NCI-H524 treated with DMSO at 0.1 percent for 48 hours (cell line): ENCODE measurements at regions not wholly inside any gene's neighbourhood (a gene's known extent, or its start where the extent isn't known, plus 50 kb on each side); places are given as distances from the start of the nearest gene placed in this dataset.
"Not testable (repeated sequence)": the region's sequence is repeated elsewhere in the genome, so short reads cannot be mapped to it uniquely, and the experiment has no call there.

ENCODE experiments used
- DNase-seq: peaks from one replicate; lab custom pipeline; 2025; lab: John Stamatoyannopoulos, UW

- peak; percentile 68 for DNase-seq
Measured at GRCh38 chr14:22386924-22387775, 201.9 kb downstream of the DAD1 start.

- no peak for DNase-seq
Measured at GRCh38 chr14:22384974-22385526, 204.0 kb downstream of the DAD1 start.

GRCh38 chr14:22384167-22384549 lies 204.9 kb downstream of the DAD1 start:
- DNase-seq, result no peak

GRCh38 chr14:22383515-22384166 lies 205.4 kb downstream of the DAD1 start:
- no peak for DNase-seq

- DNase-seq, result no peak
Measured at GRCh38 chr14:22382955-22383354, 206.1 kb downstream of the DAD1 start.

GRCh38 chr14:22382395-22382794 lies 206.6 kb downstream of the DAD1 start:
- no peak for DNase-seq

GRCh38 chr14:22381766-22382165 lies 207.3 kb downstream of the DAD1 start:
- DNase-seq, result no peak

GRCh38 chr14:22381408-22381760 lies 207.6 kb downstream of the DAD1 start:
- DNase-seq, result no peak

GRCh38 chr14:22380571-22381407 lies 208.2 kb downstream of the DAD1 start:
- DNase-seq, result no peak

- no peak for DNase-seq
Measured at GRCh38 chr14:22379727-22380126, 209.3 kb downstream of the DAD1 start.

GRCh38 chr14:22378181-22378580 lies 210.8 kb downstream of the DAD1 start:
- DNase-seq, result no peak

- peak; percentile 16 for DNase-seq
Measured at GRCh38 chr14:22375321-22375930, 213.6 kb downstream of the DAD1 start.

- DNase-seq, result no peak
Measured at GRCh38 chr14:22370084-22370847, 218.8 kb downstream of the DAD1 start.

- no peak for DNase-seq
Measured at GRCh38 chr14:22358726-22359125, 230.3 kb downstream of the DAD1 start.

- not testable (repeated sequence) for DNase-seq
Measured at GRCh38 chr14:22349281-22349680, 239.7 kb downstream of the DAD1 start.

GRCh38 chr14:22344673-22345072 lies 244.4 kb downstream of the DAD1 start:
- DNase-seq, result no peak

GRCh38 chr14:22344209-22344608 lies 244.8 kb downstream of the DAD1 start:
- DNase-seq, result not testable (repeated sequence)

GRCh38 chr14:22341049-22341448 lies 248.0 kb downstream of the DAD1 start:
- no peak for DNase-seq

GRCh38 chr14:22338917-22339715 lies 249.9 kb downstream of the DAD1 start:
- no peak for DNase-seq

GRCh38 chr14:22338381-22338780 lies 250.6 kb downstream of the DAD1 start:
- DNase-seq, result no peak
